ENCODE measurements at regions not wholly inside any gene's neighbourhood (a gene's known extent, or its start where the extent isn't known, plus 50 kb on each side); places are given as distances from the start of the nearest gene placed in this dataset.

- intact Hi-C loops (cut with DNase I), result no loop called here
- peaks cover 10 to 16% (median 14%) of the 10 kb centered on the region in 3 donors for H3K4me1 ChIP-seq
- no peaks in the 10 kb centered on the region for H3K36me3 ChIP-seq
- no peaks in the 10 kb centered on the region for H3K27me3 ChIP-seq
- no peak for DNase-seq
- no peaks in the 10 kb centered on the region for H3K9me3 ChIP-seq
- TF ChIP-seq CTCF (IDR thresholded peaks at IDR 0.05), result no peak
- no peak for FAIRE-seq
- no peak overlapping the region for H3K27ac ChIP-seq
- H3K4me3 ChIP-seq, result no peak overlapping the region
- ATAC-seq, result no peak
- WGBS, 2 donors, result 61 to 63% methylated on average over 5 of the region's 5 CpGs
Observed at GRCh38 chr17:27973258-27974044, 69.0 kb upstream of the NLK start.

GRCh38 chr17:27974045-27974436 lies 68.4 kb upstream of the NLK start:
- no peak for TF ChIP-seq CTCF (IDR thresholded peaks at IDR 0.05)
- DNase-seq, result no peak
- 92 to 96% methylated on average over 3 of the region's 3 CpGs for WGBS, 2 donors
- intact Hi-C loops (cut with DNase I), result no loop called here
- Histone ChIP-seq H3K9me3 (no peaks in the 10 kb centered on the region), H3K36me3 (no peaks in the 10 kb centered on the region), H3K27ac (no peak overlapping the region), H3K27me3 (no peaks in the 10 kb centered on the region), H3K4me3 (no peak overlapping the region), H3K4me1 (peaks cover 8 to 10% (median 10%) of the 10 kb centered on the region in 3 donors)
- no peak for FAIRE-seq
- ATAC-seq, result no peak

GRCh38 chr17:27974531-27975145 lies 67.8 kb upstream of the NLK start:
- no peak for DNase-seq
- TF ChIP-seq CTCF (IDR thresholded peaks at IDR 0.05), result no peak

GRCh38 chr17:27975146-27976011 lies 67.1 kb upstream of the NLK start:
- intact Hi-C loops (cut with DNase I), result no loop called here
- H3K36me3 ChIP-seq, result no peaks in the 10 kb centered on the region
- DNase-seq (peak in 3 of 6 donors; percentile 48 to 59 (median 53)), FAIRE-seq (no peak), ATAC-seq (peak; percentile 70 to 88 (median 85))
- no peak for TF ChIP-seq CTCF (IDR thresholded peaks at IDR 0.05)
- no peak overlapping the region for H3K27ac ChIP-seq
- no peaks in the 10 kb centered on the region for H3K27me3 ChIP-seq
- H3K4me3 ChIP-seq, result no peak overlapping the region
- 34% methylated on average over 6 of the region's 6 CpGs for WGBS, 2 donors
- H3K4me1 ChIP-seq, result peaks cover 4 to 10% (median 8%) of the 10 kb centered on the region in 3 donors
- H3K9me3 ChIP-seq, result no peaks in the 10 kb centered on the region

More at GRCh38 chr17:27974531-27975145, 67.8 kb upstream of the NLK start:
- H3K4me3 ChIP-seq, result no peak overlapping the region
- 31 to 33% methylated on average over 6 of the region's 6 CpGs for WGBS, 2 donors
- ATAC-seq (peak; percentile 30 to 64 (median 44)), FAIRE-seq (no peak)
- H3K27me3 ChIP-seq, result no peaks in the 10 kb centered on the region
- no peaks in the 10 kb centered on the region for H3K9me3 ChIP-seq
- peaks cover 4 to 10% (median 8%) of the 10 kb centered on the region in 3 donors for H3K4me1 ChIP-seq
- H3K27ac ChIP-seq, result peak overlapping the region in 1 of 4 donors; percentile 24
- no peaks in the 10 kb centered on the region for H3K36me3 ChIP-seq
- intact Hi-C loops (cut with DNase I), result no loop called here

Data from pancreas (tissue), 10 donors.